WTC11 (cell line): ENCODE measurements at regions not wholly inside any gene's neighbourhood (a gene's known extent, or its start where the extent isn't known, plus 50 kb on each side); places are given as distances from the start of the nearest gene placed in this dataset.

Experiments used
- ATAC-seq: fragments of 200-7000 bp; cut with Tn5 transposase; 2 replicates; pipeline ENCODE4 v1.10.0; 2021; ENCODE audit warnings: mild to moderate bottlenecking, moderate library complexity
- CTCF ChIA-PET: fragments of 300-600 bp; sonication (Branson Sonifier 250); formaldehyde crosslinking; loops from one replicate; lab custom pipeline; 2021; ENCODE audit warnings: antibody characterized with exemption; lab: Charles Lee
- POLR2A ChIA-PET: fragments of 350-600 bp; sonication (Branson Sonifier 250); formaldehyde crosslinking; loops from one replicate; lab custom pipeline; 2021; ENCODE audit warnings: antibody characterized with exemption; lab: Charles Lee
- DNase-seq: peaks from one replicate; pipeline ENCODE4 v3.0.0; 2021; ENCODE audit warnings: low spot score
- H3K27ac Mint-ChIP-seq: 2 replicates; pipeline ENCODE4 v1.8.0; 2021; ENCODE audit warnings: mixed read lengths
- H3K27me3 Mint-ChIP-seq: 2 replicates; pipeline ENCODE4 v1.8.0; 2021; ENCODE audit warnings: low read depth, mild to moderate bottlenecking, moderate library complexity, mixed read lengths
- H3K36me3 Mint-ChIP-seq: 2 replicates; pipeline ENCODE4 v1.8.0; 2021; ENCODE audit warnings: mixed read lengths
- H3K4me1 Mint-ChIP-seq: 2 replicates; pipeline ENCODE4 v1.8.0; 2022; ENCODE audit warnings: mixed read lengths
- H3K4me3 Mint-ChIP-seq: 2 replicates; pipeline ENCODE4 v1.8.0; 2021; ENCODE audit warnings: mild to moderate bottlenecking, moderate library complexity, mixed read lengths
- H3K9me3 Mint-ChIP-seq: 2 replicates; pipeline ENCODE4 v1.8.0; 2021; ENCODE audit warnings: mixed read lengths
- CREB1 ChIP-seq: sonication (generic); formaldehyde crosslinking; IDR thresholded peaks from 2 replicates; pipeline ENCODE4 v1.8.0; 2023; ENCODE audit warnings: mild to moderate bottlenecking, missing genetic modification reagents
- ELF4 ChIP-seq: sonication (generic); formaldehyde crosslinking; IDR thresholded peaks from 2 replicates; pipeline ENCODE4 v1.8.1; 2022; ENCODE audit warnings: low read depth, mild to moderate bottlenecking, moderate library complexity, missing genetic modification reagents
- ETV6 ChIP-seq: sonication (generic); formaldehyde crosslinking; IDR thresholded peaks from 2 replicates; pipeline ENCODE4 v1.8.1; 2022; ENCODE audit warnings: mild to moderate bottlenecking, missing genetic modification reagents
- FOXP1 ChIP-seq: sonication (generic); formaldehyde crosslinking; IDR thresholded peaks from 2 replicates; pipeline ENCODE4 v1.8.0; 2022; ENCODE audit warnings: missing genetic modification reagents, mild to moderate bottlenecking, moderate library complexity, borderline replicate concordance
- GABPB1 ChIP-seq: sonication (generic); formaldehyde crosslinking; IDR thresholded peaks from 2 replicates; pipeline ENCODE4 v1.8.1; 2023; ENCODE audit warnings: mild to moderate bottlenecking, missing genetic modification reagents
- GTF2I ChIP-seq: fragments of 250-450 bp; sonication (Bioruptor Pico); conservative IDR thresholded peaks from 2 replicates; pipeline ENCODE4 v1.4.0; 2021; ENCODE audit warnings: mild to moderate bottlenecking
- MXD4 ChIP-seq: fragments of 250-450 bp; sonication (Bioruptor Pico); IDR thresholded peaks from 2 replicates; pipeline ENCODE4 v1.8.0; 2021; ENCODE audit warnings: mild to moderate bottlenecking, moderate library complexity, borderline replicate concordance
- NR2C2 ChIP-seq: sonication (generic); formaldehyde crosslinking; IDR thresholded peaks from 2 replicates; pipeline ENCODE4 v1.8.0; 2022; ENCODE audit warnings: mild to moderate bottlenecking, missing genetic modification reagents
- NR3C1 ChIP-seq: sonication (generic); formaldehyde crosslinking; conservative IDR thresholded peaks from 2 replicates; pipeline ENCODE4 v1.8.1; 2023; ENCODE audit warnings: low read depth, mild to moderate bottlenecking, missing genetic modification reagents
- PREB ChIP-seq: sonication (generic); formaldehyde crosslinking; IDR thresholded peaks from 2 replicates; pipeline ENCODE4 v1.8.1; 2022; ENCODE audit warnings: mild to moderate bottlenecking, missing genetic modification reagents, moderate library complexity, borderline replicate concordance
- RORB ChIP-seq: fragments of 250-450 bp; sonication (Bioruptor Pico); IDR thresholded peaks from 2 replicates; pipeline ENCODE4 v1.9.0; 2021; ENCODE audit warnings: mild to moderate bottlenecking
- ZMAT4 ChIP-seq: fragments of 250-450 bp; sonication (Bioruptor Pico); IDR thresholded peaks from 2 replicates; pipeline ENCODE4 v1.9.0; 2021; ENCODE audit warnings: mild to moderate bottlenecking
- ZNF121 ChIP-seq: sonication (generic); formaldehyde crosslinking; IDR thresholded peaks from 2 replicates; pipeline ENCODE4 v1.8.0; 2023; ENCODE audit warnings: missing genetic modification reagents
- ZNF138 ChIP-seq: sonication (generic); formaldehyde crosslinking; conservative IDR thresholded peaks from 2 replicates; pipeline ENCODE4 v1.8.1; 2022; ENCODE audit warnings: mild to moderate bottlenecking, moderate library complexity, missing genetic modification reagents
- ZNF281 ChIP-seq: sonication (generic); formaldehyde crosslinking; IDR thresholded peaks from 2 replicates; pipeline ENCODE4 v1.8.0; 2023; ENCODE audit warnings: mild to moderate bottlenecking, missing genetic modification reagents
- TF ChIP-seq, protein P1 (sequence below): sonication (generic); formaldehyde crosslinking; IDR thresholded peaks from 2 replicates; pipeline ENCODE4 v1.8.0; 2022; ENCODE audit warnings: mild to moderate bottlenecking, missing genetic modification reagents
- TF ChIP-seq, protein P2 (sequence below): fragments of 250-450 bp; sonication (Bioruptor Pico); IDR thresholded peaks from 2 replicates; pipeline ENCODE4 v1.9.0; 2021; ENCODE audit warnings: mild to moderate bottlenecking
- TF ChIP-seq, protein P3 (sequence below): sonication (generic); formaldehyde crosslinking; conservative IDR thresholded peaks from 2 replicates; pipeline ENCODE4 v1.8.1; 2022; ENCODE audit warnings: mild to moderate bottlenecking, missing genetic modification reagents
- TF ChIP-seq, protein P4 (sequence below): sonication (generic); formaldehyde crosslinking; IDR thresholded peaks from 2 replicates; pipeline ENCODE4 v1.8.1; 2022; ENCODE audit warnings: mild to moderate bottlenecking, moderate library complexity, missing genetic modification reagents
- TF ChIP-seq, protein P5 (sequence below): sonication (generic); formaldehyde crosslinking; IDR thresholded peaks from 2 replicates; pipeline ENCODE4 v1.8.0; 2023; ENCODE audit warnings: missing genetic modification reagents

DNA sequence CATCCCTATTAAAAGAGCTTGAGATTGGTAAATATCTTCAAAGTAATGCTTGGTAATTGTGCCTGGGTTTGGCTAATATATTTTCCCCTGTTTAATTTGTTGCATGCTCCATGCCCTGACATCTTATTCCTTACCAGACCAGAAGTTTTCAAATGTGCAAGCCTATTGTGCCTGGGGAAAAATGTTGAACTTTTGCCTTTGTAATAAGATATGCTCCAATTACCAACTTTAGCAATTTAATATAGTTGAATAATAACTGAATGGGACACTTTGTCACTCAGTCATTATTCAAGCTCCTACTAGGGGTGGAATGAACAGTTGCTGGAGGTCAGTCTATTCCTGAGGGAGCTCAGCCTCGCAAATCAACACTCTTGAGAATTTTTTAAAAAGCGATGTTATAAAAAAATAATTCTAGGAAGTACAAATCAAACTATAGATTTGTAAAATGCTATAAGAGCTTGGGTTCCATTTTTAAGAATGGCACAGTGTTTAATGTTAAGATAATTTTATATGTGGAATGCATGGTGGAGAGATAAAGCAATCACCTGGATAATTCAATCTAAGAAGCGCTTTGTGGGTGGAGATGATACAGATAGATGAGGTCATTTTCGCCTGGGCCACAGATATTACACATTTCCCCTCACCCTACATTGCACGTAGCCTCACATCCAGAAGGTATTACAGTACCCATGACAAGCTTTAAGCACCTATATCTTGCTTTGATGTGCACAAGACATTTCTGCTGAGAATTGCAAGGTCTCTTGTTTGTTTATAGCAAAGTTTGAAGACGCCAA is 231.8 kb downstream of the PIK3R1 start:
- H3K27me3 Mint-ChIP-seq, result no peaks in the 10 kb centered on the region
- no peaks in the 10 kb centered on the region for H3K36me3 Mint-ChIP-seq
- no peak for TF ChIP-seq NR3C1 (CRISPR knock-in tag)
- TF ChIP-seq, protein P1, sequence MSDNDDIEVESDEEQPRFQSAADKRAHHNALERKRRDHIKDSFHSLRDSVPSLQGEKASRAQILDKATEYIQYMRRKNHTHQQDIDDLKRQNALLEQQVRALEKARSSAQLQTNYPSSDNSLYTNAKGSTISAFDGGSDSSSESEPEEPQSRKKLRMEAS, result no peak
- TF ChIP-seq, protein P2, sequence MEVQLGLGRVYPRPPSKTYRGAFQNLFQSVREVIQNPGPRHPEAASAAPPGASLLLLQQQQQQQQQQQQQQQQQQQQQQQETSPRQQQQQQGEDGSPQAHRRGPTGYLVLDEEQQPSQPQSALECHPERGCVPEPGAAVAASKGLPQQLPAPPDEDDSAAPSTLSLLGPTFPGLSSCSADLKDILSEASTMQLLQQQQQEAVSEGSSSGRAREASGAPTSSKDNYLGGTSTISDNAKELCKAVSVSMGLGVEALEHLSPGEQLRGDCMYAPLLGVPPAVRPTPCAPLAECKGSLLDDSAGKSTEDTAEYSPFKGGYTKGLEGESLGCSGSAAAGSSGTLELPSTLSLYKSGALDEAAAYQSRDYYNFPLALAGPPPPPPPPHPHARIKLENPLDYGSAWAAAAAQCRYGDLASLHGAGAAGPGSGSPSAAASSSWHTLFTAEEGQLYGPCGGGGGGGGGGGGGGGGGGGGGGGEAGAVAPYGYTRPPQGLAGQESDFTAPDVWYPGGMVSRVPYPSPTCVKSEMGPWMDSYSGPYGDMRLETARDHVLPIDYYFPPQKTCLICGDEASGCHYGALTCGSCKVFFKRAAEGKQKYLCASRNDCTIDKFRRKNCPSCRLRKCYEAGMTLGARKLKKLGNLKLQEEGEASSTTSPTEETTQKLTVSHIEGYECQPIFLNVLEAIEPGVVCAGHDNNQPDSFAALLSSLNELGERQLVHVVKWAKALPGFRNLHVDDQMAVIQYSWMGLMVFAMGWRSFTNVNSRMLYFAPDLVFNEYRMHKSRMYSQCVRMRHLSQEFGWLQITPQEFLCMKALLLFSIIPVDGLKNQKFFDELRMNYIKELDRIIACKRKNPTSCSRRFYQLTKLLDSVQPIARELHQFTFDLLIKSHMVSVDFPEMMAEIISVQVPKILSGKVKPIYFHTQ, result no peak
- no peak for TF ChIP-seq ZMAT4 (CRISPR knock-in tag)
- TF ChIP-seq, protein P3, sequence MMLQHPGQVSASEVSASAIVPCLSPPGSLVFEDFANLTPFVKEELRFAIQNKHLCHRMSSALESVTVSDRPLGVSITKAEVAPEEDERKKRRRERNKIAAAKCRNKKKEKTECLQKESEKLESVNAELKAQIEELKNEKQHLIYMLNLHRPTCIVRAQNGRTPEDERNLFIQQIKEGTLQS (CRISPR knock-in tag), result no peak
- TF ChIP-seq MXD4 (CRISPR knock-in tag), result no peak
- TF ChIP-seq ZNF138 (CRISPR knock-in tag), result no peak
- TF ChIP-seq, protein P4, sequence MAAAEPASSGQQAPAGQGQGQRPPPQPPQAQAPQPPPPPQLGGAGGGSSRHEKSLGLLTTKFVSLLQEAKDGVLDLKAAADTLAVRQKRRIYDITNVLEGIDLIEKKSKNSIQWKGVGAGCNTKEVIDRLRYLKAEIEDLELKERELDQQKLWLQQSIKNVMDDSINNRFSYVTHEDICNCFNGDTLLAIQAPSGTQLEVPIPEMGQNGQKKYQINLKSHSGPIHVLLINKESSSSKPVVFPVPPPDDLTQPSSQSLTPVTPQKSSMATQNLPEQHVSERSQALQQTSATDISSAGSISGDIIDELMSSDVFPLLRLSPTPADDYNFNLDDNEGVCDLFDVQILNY (CRISPR knock-in tag), result no peak
- no peak for TF ChIP-seq ZNF121 (CRISPR knock-in tag)
- no peak for TF ChIP-seq NR2C2 (CRISPR knock-in tag)
- TF ChIP-seq CREB1, result no peak
- no peak for TF ChIP-seq ZNF281 (CRISPR knock-in tag)
- TF ChIP-seq RORB, result no peak
- TF ChIP-seq GABPB1 (CRISPR knock-in tag), result no peak
- TF ChIP-seq FOXP1 (CRISPR knock-in tag), result no peak
- no peak for TF ChIP-seq ELF4 (CRISPR knock-in tag)
- TF ChIP-seq ETV6 (CRISPR knock-in tag), result no peak
- no peak for TF ChIP-seq PREB (CRISPR knock-in tag)
- TF ChIP-seq, protein P5, sequence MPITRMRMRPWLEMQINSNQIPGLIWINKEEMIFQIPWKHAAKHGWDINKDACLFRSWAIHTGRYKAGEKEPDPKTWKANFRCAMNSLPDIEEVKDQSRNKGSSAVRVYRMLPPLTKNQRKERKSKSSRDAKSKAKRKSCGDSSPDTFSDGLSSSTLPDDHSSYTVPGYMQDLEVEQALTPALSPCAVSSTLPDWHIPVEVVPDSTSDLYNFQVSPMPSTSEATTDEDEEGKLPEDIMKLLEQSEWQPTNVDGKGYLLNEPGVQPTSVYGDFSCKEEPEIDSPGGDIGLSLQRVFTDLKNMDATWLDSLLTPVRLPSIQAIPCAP, result no peak
- no peak for TF ChIP-seq GTF2I (CRISPR knock-in tag)
- CTCF ChIA-PET, result interaction anchor here (0.6 kb wide), 1 partner anchor 54 kb away, joined by 4 read pairs; no protein-coding TSS in a partner anchor
- DNase-seq, result no peak
- ATAC-seq, result no peak
- peaks cover 6% of the 10 kb centered on the region; the same call in 1 of the 2 replicates for H3K9me3 Mint-ChIP-seq
- H3K4me3 Mint-ChIP-seq, result no peak overlapping the region
- no peak overlapping the region for H3K27ac Mint-ChIP-seq
- peaks cover 10% of the 10 kb centered on the region for H3K4me1 Mint-ChIP-seq
- POLR2A ChIA-PET, result no interaction called here
